H9 (cell line): ENCODE measurements at regions not wholly inside any gene's neighbourhood (a gene's known extent, or its start where the extent isn't known, plus 50 kb on each side); places are given as distances from the start of the nearest gene placed in this dataset.

ENCODE experiments used
- DNase-seq: peaks from one replicate; pipeline ENCODE4 v3.0.0-alpha.2; 2017
- H2AFZ ChIP-seq: one replicate; pipeline ENCODE4 v1.6.1; 2013; ENCODE audit warnings: mild to moderate bottlenecking, low read length, control low read depth, moderate library complexity
- H2AK5ac ChIP-seq: 2 replicates; pipeline ENCODE4 v1.6.1; 2013; ENCODE audit warnings: low read length, control low read depth, mixed read lengths; ENCODE audit not compliant: insufficient read length
- H2BK120ac ChIP-seq: one replicate; pipeline ENCODE4 v1.6.1; 2013; ENCODE audit warnings: low read depth, mild to moderate bottlenecking, low read length, control low read depth, inconsistent platforms; ENCODE audit not compliant: poor library complexity, severe bottlenecking
- H2BK12ac ChIP-seq: 2 replicates; pipeline ENCODE4 v1.6.1; 2013; ENCODE audit warnings: low read length, control low read depth, mixed read lengths, low read depth; ENCODE audit not compliant: insufficient read length
- H2BK15ac ChIP-seq: 2 replicates; pipeline ENCODE4 v1.6.1; 2013; ENCODE audit warnings: low read depth, low read length, control low read depth
- H2BK20ac ChIP-seq: one replicate; pipeline ENCODE4 v1.6.1; 2013; ENCODE audit warnings: low read depth, mild to moderate bottlenecking, low read length, control low read depth, inconsistent platforms; ENCODE audit not compliant: poor library complexity, severe bottlenecking
- H2BK5ac ChIP-seq: 2 replicates; pipeline ENCODE4 v1.6.1; 2013; ENCODE audit warnings: low read length, control low read depth, mixed read lengths; ENCODE audit not compliant: insufficient read length
- H3K14ac ChIP-seq: 2 replicates; pipeline ENCODE4 v1.6.1; 2013; ENCODE audit warnings: low read length, control low read depth; ENCODE audit not compliant: insufficient read depth
- H3K18ac ChIP-seq: 2 replicates; pipeline ENCODE4 v1.6.1; 2013; ENCODE audit warnings: low read depth, mild to moderate bottlenecking, mixed read lengths, low read length, control low read depth; ENCODE audit not compliant: insufficient read length
- H3K23ac ChIP-seq: 2 replicates; pipeline ENCODE4 v1.6.1; 2013; ENCODE audit warnings: low read length, control low read depth, mixed read lengths, low read depth; ENCODE audit not compliant: insufficient read length
- H3K23me2 ChIP-seq: 2 replicates; pipeline ENCODE4 v1.6.1; 2013; ENCODE audit warnings: low read depth, mild to moderate bottlenecking, mixed read lengths, low read length, control low read depth; ENCODE audit not compliant: insufficient read length, poor library complexity, severe bottlenecking
- H3K27ac ChIP-seq: 2 replicates; pipeline ENCODE4 v1.5.1; 2013; ENCODE audit warnings: low read length, control low read depth, mixed read lengths, low read depth; ENCODE audit not compliant: insufficient read length
- H3K27me3 ChIP-seq: 2 replicates; pipeline ENCODE4 v1.6.1; 2013; ENCODE audit warnings: low read length, control low read depth, inconsistent platforms; ENCODE audit not compliant: insufficient read depth
- H3K4ac ChIP-seq: 2 replicates; pipeline ENCODE4 v1.6.1; 2013; ENCODE audit warnings: low read depth, mild to moderate bottlenecking, control low read depth, inconsistent platforms, low read length, moderate library complexity
- H3K4me1 ChIP-seq: 2 replicates; pipeline ENCODE4 v1.6.1; 2013; ENCODE audit warnings: low read length, control low read depth, inconsistent platforms; ENCODE audit not compliant: insufficient read depth
- H3K4me2 ChIP-seq: 2 replicates; pipeline ENCODE4 v1.6.1; 2013; ENCODE audit warnings: low read length, control low read depth, mixed read lengths; ENCODE audit not compliant: insufficient read length, insufficient read depth
- H3K56ac ChIP-seq: 2 replicates; pipeline ENCODE4 v1.6.1; 2013; ENCODE audit warnings: low read depth, mild to moderate bottlenecking, mixed read lengths, low read length, control low read depth; ENCODE audit not compliant: insufficient read length
- H3K79me1 ChIP-seq: 2 replicates; pipeline ENCODE4 v1.6.1; 2013; ENCODE audit warnings: low read depth, mild to moderate bottlenecking, moderate library complexity, low read length, control low read depth, inconsistent platforms; ENCODE audit not compliant: insufficient read depth, poor library complexity, severe bottlenecking
- H3K79me2 ChIP-seq: 2 replicates; pipeline ENCODE4 v1.6.1; 2013; ENCODE audit warnings: low read length, control low read depth, inconsistent platforms; ENCODE audit not compliant: insufficient read depth
- H3K9ac ChIP-seq: 2 replicates; pipeline ENCODE4 v1.6.1; 2013; ENCODE audit warnings: low read length, control low read depth, mixed read lengths; ENCODE audit not compliant: insufficient read length; ENCODE audit errors: extremely low read depth
- H3K9me3 ChIP-seq: one replicate; pipeline ENCODE4 v1.6.1; 2013; ENCODE audit warnings: low read depth, low read length, inconsistent platforms; ENCODE audit not compliant: control insufficient read depth
- H3T11ph ChIP-seq: one replicate; pipeline ENCODE4 v1.6.1; 2013; ENCODE audit warnings: mild to moderate bottlenecking, low read length, control low read depth, inconsistent platforms
- H4K20me1 ChIP-seq: one replicate; pipeline ENCODE4 v1.6.1; 2013; ENCODE audit not compliant: control insufficient read depth, insufficient read length, insufficient read depth
- H4K5ac ChIP-seq: 2 replicates; pipeline ENCODE4 v1.6.1; 2013; ENCODE audit warnings: low read depth, mild to moderate bottlenecking, mixed read lengths, low read length, control low read depth; ENCODE audit not compliant: insufficient read length
- H4K8ac ChIP-seq: replicated peaks from 2 replicates; pipeline ENCODE4 v1.6.1; 2013; ENCODE audit warnings: low read length, control low read depth, mixed read lengths, low read depth; ENCODE audit not compliant: insufficient read length
- H4K91ac ChIP-seq: 2 replicates; pipeline ENCODE4 v1.6.1; 2013; ENCODE audit warnings: low read depth, mild to moderate bottlenecking, moderate library complexity, mixed read lengths, low read length, control low read depth; ENCODE audit not compliant: insufficient read length
- H3K27ac Mint-ChIP-seq, 3 experiments: 2 replicates in 2 of 3; 3 replicates in 1 of 3; pipeline ENCODE4 v1.8.0; 2020 to 2021; ENCODE audit warnings: mixed read lengths in 3 of 3, mild to moderate bottlenecking in 1 of 3, moderate library complexity in 1 of 3
- H3K27me3 Mint-ChIP-seq: 2 replicates; pipeline ENCODE4 v1.8.0; 2021; ENCODE audit warnings: low read depth, mild to moderate bottlenecking, moderate library complexity, mixed read lengths
- H3K36me3 Mint-ChIP-seq, 3 experiments: 2 replicates in 2 of 3; 3 replicates in 1 of 3; pipeline ENCODE4 v1.8.0; 2020 to 2021; ENCODE audit warnings: low read depth in 3 of 3, mixed read lengths in 3 of 3; ENCODE audit not compliant: insufficient read depth in 1 of 3
- H3K4me1 Mint-ChIP-seq, 2 experiments: 2 replicates each; pipeline ENCODE4 v1.8.0; 2020; ENCODE audit warnings: mixed read lengths in 2 of 2
- H3K4me3 Mint-ChIP-seq, 2 experiments: 2 replicates in 1 of 2; 3 replicates in 1 of 2; pipeline ENCODE4 v1.8.0; 2020 to 2021; ENCODE audit warnings: mild to moderate bottlenecking in 2 of 2, mixed read lengths in 2 of 2, moderate library complexity in 1 of 2
- H3K9me3 Mint-ChIP-seq, 2 experiments: 2 replicates in 1 of 2; 3 replicates in 1 of 2; pipeline ENCODE4 v1.8.0; 2020; ENCODE audit warnings: mild to moderate bottlenecking in 2 of 2, mixed read lengths in 2 of 2, moderate library complexity in 1 of 2
- WGBS: extraction: QIAGEN DNeasy Blood & Tissue Kit; methylation state at CpG from one replicate; pipeline ENCODE4 v1.1.7; 2013; ENCODE audit warnings: missing lambda C conversion rate, low lambda C conversion rate, mixed read lengths; ENCODE audit not compliant: insufficient read length; ENCODE audit errors: extremely low coverage; 5-methylcytosine and 5-hydroxymethylcytosine counted together
- TF ChIP-seq, protein P1 (sequence below): fragments of 200-600 bp; sonication (generic); conservative IDR thresholded peaks from 3 replicates; pipeline ENCODE4 v1.8.0; 2021; ENCODE audit warnings: antibody characterized with exemption, mild to moderate bottlenecking

DNA sequence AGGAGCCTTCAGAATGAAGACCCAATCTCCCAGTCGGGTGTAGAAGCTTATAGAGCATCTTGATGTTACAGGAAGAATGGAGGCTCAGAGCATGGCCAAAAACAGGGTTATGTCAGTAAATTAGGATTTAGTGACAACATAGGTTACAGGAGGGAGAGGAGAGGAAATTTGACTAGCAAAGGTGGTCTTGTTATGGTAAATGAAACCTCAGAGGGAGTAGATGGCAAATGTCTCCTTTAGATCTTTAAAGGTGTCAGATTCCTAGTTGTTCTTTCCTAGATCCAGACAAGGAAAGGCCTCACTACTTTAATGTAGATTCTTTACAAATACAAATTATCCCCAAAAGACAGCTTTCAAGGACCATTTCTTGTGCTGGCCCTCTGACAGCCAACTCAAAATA lies 465.0 kb downstream of the DMRTA1 start:
- H2BK120ac ChIP-seq: no peak overlapping the region
- H4K20me1 ChIP-seq: no peaks in the 10 kb centered on the region
- no peaks in the 10 kb centered on the region for H3K27me3 ChIP-seq
- no peak overlapping the region for H3K23ac ChIP-seq
- no peak overlapping the region for H2BK5ac ChIP-seq
- H3K56ac ChIP-seq: no peak overlapping the region
- Mint-ChIP-seq H3K9me3 (no peaks in the 10 kb centered on the region), H3K27ac (peak overlapping the region in 2 of 3 experiments; percentile 15 to 76; a peak in 3 of 7 replicates), H3K4me3 (no peak overlapping the region), H3K4me1 (peaks cover 28 to 30% of the 10 kb centered on the region in 2 experiments), H3K36me3 (no peaks in the 10 kb centered on the region), H3K27me3 (no peaks in the 10 kb centered on the region)
- H3K4me2 ChIP-seq: no peak overlapping the region
- H3T11ph ChIP-seq: no peak overlapping the region
- no peak overlapping the region for H2BK15ac ChIP-seq
- H2BK12ac ChIP-seq: no peak overlapping the region
- H3K4ac ChIP-seq: no peak overlapping the region
- no peak overlapping the region for H3K14ac ChIP-seq
- H3K27ac ChIP-seq: no peak overlapping the region
- H4K5ac ChIP-seq: no peak overlapping the region
- H4K8ac ChIP-seq: no peak overlapping the region
- no peak overlapping the region for H3K9ac ChIP-seq
- no CpG with 5 or more reads among the region's 1 CpG for WGBS
- TF ChIP-seq, protein P1, sequence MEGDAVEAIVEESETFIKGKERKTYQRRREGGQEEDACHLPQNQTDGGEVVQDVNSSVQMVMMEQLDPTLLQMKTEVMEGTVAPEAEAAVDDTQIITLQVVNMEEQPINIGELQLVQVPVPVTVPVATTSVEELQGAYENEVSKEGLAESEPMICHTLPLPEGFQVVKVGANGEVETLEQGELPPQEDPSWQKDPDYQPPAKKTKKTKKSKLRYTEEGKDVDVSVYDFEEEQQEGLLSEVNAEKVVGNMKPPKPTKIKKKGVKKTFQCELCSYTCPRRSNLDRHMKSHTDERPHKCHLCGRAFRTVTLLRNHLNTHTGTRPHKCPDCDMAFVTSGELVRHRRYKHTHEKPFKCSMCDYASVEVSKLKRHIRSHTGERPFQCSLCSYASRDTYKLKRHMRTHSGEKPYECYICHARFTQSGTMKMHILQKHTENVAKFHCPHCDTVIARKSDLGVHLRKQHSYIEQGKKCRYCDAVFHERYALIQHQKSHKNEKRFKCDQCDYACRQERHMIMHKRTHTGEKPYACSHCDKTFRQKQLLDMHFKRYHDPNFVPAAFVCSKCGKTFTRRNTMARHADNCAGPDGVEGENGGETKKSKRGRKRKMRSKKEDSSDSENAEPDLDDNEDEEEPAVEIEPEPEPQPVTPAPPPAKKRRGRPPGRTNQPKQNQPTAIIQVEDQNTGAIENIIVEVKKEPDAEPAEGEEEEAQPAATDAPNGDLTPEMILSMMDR: no peak
- peaks cover 2% of the 10 kb centered on the region; the same call in 1 of the 2 replicates for H3K4me1 ChIP-seq
- no peaks in the 10 kb centered on the region for H3K79me2 ChIP-seq
- H2AK5ac ChIP-seq: no peak overlapping the region
- no peaks in the 10 kb centered on the region for H3K23me2 ChIP-seq
- DNase-seq: no peak
- no peak overlapping the region for H4K91ac ChIP-seq
- H2BK20ac ChIP-seq: no peak overlapping the region
- no peaks in the 10 kb centered on the region for H3K9me3 ChIP-seq
- H3K79me1 ChIP-seq: no peaks in the 10 kb centered on the region
- no peak overlapping the region for H3K18ac ChIP-seq
- no peak overlapping the region for H2AFZ ChIP-seq
